ENCODE measurements at regions not wholly inside any gene's neighbourhood (a gene's known extent, or its start where the extent isn't known, plus 50 kb on each side); places are given as distances from the start of the nearest gene placed in this dataset.

DNA sequence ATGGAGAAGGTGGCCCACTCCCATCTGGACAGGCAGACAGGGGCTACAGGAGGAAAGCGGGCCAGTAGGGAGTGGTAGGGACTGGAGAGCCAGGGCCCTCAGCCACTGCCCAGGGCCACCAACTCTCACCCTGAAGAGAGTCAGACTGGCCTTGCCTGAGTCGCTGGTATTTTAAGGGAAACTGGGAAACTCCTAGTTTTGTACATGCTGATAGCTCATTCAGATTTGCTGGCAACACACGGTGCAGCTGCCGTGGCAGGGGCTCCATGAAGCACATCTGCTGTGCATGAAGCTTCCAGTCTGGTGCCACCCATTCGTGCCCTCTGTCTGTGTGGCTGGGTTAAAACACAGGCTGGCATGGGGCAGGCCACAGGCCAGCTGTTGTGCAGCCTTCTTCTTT, 137.3 kb upstream of the GLI2 start:
- Histone ChIP-seq H3K27ac (no peak overlapping the region), H3K36me3 (no peaks in the 10 kb centered on the region), H3K9me3 (no peaks in the 10 kb centered on the region), H3K4me1 (peaks cover 3 to 16% of the 10 kb centered on the region in 2 donors), H3K27me3 (no peaks in the 10 kb centered on the region), H3K4me3 (no peak overlapping the region)
- TF ChIP-seq CTCF (IDR thresholded peaks at IDR 0.05), result no peak
- intact Hi-C loops (cut with DNase I), result no loop called here
- no peak for DNase-seq (ENCODE audit: low spot score in 2 of 2)

- intact Hi-C loops (cut with DNase I), result no loop called here
- Histone ChIP-seq H3K4me3 (no peak overlapping the region), H3K27ac (no peak overlapping the region), H3K4me1 (peaks cover 3 to 16% of the 10 kb centered on the region in 2 donors), H3K27me3 (no peaks in the 10 kb centered on the region), H3K36me3 (no peaks in the 10 kb centered on the region), H3K9me3 (no peaks in the 10 kb centered on the region)
- no peak for TF ChIP-seq CTCF (IDR thresholded peaks at IDR 0.05)
- no peak for DNase-seq (ENCODE audit: low spot score in 2 of 2)
Observed at GRCh38 chr2:120599072-120599471, 136.6 kb upstream of the GLI2 start.

DNA sequence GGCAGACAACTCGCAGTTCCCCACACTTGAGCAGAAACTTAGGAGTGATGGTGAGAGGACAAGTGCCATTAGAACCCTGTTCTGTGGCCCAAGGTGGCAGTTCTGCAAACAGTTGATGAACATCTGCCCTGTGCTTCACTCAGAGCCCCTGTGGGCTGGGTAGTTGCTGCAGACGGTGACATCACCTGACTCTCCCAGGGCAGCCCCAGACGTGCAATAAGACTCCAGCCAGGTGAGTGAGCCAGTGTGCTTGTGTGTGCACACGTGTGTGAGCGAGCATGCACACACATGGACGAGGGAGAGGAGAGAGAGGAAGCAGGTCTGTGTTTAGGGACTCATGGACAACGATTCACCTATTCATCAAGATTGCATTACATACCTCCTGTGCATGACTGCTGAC, 136.0 kb upstream of the GLI2 start:
- no peak for DNase-seq (ENCODE audit: low spot score in 2 of 2)
- TF ChIP-seq CTCF (IDR thresholded peaks at IDR 0.05), result no peak
- Histone ChIP-seq H3K4me1 (peaks cover 3 to 16% of the 10 kb centered on the region in 2 donors), H3K27me3 (no peaks in the 10 kb centered on the region), H3K4me3 (no peak overlapping the region), H3K9me3 (no peaks in the 10 kb centered on the region), H3K36me3 (no peaks in the 10 kb centered on the region), H3K27ac (no peak overlapping the region)
- intact Hi-C loops (cut with DNase I), result no loop called here

GRCh38 chr2:120600335-120600734, 135.3 kb upstream of the GLI2 start:
- no peaks in the 10 kb centered on the region for H3K9me3 ChIP-seq
- no peak overlapping the region for H3K27ac ChIP-seq
- no peak for TF ChIP-seq CTCF (IDR thresholded peaks at IDR 0.05)
- no peaks in the 10 kb centered on the region for H3K36me3 ChIP-seq
- H3K4me1 ChIP-seq, result peaks cover 3 to 16% of the 10 kb centered on the region in 2 donors
- no peak overlapping the region for H3K4me3 ChIP-seq
- no peaks in the 10 kb centered on the region for H3K27me3 ChIP-seq
- DNase-seq (ENCODE audit: low spot score in 2 of 2), result no peak
- intact Hi-C loops (cut with DNase I), result no loop called here

DNA sequence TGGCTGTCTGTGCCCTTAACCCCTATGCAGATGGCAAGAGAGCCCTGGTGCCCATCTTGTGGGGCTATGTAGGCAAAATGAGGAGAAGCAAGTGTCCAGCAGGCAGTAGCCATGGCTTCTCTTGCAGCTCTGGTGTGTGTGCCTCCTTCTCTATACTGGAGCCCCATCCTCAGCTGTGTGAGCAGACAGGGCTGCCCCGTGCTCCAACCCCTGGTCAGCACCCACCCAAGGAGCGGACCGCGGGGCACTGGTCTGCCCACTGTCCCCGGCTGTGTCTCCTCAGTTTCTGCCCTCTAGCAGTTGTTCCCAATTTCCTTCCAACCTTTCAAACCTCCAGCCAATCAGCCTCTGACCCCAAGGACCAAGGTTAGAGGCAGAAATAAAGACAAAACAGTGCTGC, 134.9 kb upstream of the GLI2 start:
- Histone ChIP-seq H3K27ac (no peak overlapping the region), H3K4me1 (peaks cover 3 to 14% of the 10 kb centered on the region in 2 donors), H3K27me3 (no peaks in the 10 kb centered on the region), H3K36me3 (no peaks in the 10 kb centered on the region), H3K4me3 (no peak overlapping the region), H3K9me3 (no peaks in the 10 kb centered on the region)
- intact Hi-C loops (cut with DNase I), result no loop called here
- DNase-seq (ENCODE audit: low spot score in 2 of 2), result no peak
- no peak for TF ChIP-seq CTCF (IDR thresholded peaks at IDR 0.05)

GRCh38 chr2:120601566-120601965, 134.1 kb upstream of the GLI2 start:
- no peak for TF ChIP-seq CTCF (IDR thresholded peaks at IDR 0.05)
- no peak for DNase-seq (ENCODE audit: low spot score in 2 of 2)
- H3K9me3 ChIP-seq, result no peaks in the 10 kb centered on the region
- no peak overlapping the region for H3K27ac ChIP-seq
- H3K27me3 ChIP-seq, result no peaks in the 10 kb centered on the region
- intact Hi-C loops (cut with DNase I), result no loop called here
- H3K4me1 ChIP-seq, result peaks cover 0 to 6% of the 10 kb centered on the region in 2 donors
- no peaks in the 10 kb centered on the region for H3K36me3 ChIP-seq
- H3K4me3 ChIP-seq, result no peak overlapping the region

Data from ascending aorta (tissue), 2 donors.